NCI-H82 treated with DMSO at 0.1 percent for 48 hours (cell line): ENCODE measurements at regions not wholly inside any gene's neighbourhood (a gene's known extent, or its start where the extent isn't known, plus 50 kb on each side); places are given as distances from the start of the nearest gene placed in this dataset.

Source experiments
- DNase-seq: peaks from one replicate; lab custom pipeline; 2025; ENCODE audit not compliant: unreplicated experiment; lab: John Stamatoyannopoulos, UW

DNA sequence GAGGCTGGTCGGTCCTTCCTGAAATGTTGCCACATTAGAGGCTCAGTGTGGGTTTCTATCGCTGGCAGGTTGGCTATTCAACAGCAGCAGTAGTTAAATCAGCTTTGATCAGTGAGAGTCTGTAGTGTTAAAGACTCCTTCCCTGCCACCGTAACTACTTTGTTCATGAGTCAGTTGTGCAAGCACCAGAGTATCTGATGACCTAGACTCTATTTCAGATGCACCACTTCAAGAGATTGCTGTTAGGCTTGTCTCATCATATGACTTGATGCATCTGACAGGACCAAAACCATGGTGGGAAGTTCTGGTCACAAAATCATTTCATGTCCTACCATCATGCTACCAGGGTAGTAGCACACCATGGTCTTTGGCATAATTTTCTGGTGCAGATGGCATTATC is 482.7 kb upstream of the MPDZ start:
- DNase-seq = no peak

DNA sequence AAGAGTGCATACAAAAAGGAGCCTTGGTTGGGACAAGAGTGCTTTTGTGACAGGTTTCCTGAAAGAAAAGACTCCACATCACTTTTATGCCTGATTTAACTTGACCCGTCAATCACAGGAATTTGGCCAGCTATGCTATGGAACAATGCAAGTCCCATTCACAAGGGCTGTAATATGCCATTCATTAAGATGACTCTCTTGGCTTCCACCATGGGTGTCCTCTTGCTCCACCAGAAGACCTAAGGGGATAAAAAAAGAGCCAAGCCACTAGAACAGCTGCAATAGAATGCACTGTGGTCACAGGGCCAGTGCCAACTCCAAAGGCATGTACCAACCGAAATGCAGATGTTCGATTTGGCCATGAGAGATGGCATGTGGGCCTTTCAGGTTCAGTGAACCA is 480.1 kb upstream of the MPDZ start:
- no peak for DNase-seq

DNA sequence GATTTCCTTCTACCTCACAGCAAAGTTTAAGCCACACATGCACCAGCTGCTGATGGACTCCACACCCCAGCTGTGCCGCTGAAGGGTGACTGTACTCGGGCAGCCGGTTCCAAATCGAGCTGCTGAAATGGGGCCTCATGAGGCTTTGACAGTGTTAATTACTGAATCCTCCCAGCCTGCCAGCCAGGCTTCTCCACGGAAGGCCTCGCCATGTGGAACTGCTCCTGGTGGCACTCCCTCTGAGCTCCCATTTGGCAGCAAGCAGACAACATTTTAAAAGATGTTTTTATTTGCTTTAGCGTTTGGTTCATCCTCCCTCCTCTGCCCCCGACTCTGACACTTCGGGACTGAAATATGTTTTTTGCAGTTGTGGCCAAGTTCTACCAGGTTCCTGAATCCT is 479.4 kb upstream of the MPDZ start:
- no peak for DNase-seq

DNA sequence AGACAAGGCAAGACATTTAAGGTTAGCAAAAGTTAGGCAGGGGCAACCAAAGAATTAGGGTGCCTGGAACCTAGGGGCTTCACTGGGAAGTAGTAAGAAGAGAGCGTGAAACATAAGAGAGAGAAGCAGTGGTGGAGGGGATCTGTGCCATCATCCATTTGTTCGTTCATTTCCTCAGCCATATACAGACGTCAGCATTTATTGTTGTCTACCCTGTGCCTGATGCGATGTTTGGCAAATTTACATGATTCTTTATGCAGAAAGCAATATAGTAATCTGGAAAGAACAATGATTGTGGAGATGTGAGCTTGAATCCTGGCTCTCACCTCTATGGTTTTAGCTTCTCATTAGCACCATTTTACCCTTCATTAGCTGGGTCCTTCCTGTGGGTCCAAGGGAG is 477.5 kb upstream of the MPDZ start:
- no peak for DNase-seq

DNA sequence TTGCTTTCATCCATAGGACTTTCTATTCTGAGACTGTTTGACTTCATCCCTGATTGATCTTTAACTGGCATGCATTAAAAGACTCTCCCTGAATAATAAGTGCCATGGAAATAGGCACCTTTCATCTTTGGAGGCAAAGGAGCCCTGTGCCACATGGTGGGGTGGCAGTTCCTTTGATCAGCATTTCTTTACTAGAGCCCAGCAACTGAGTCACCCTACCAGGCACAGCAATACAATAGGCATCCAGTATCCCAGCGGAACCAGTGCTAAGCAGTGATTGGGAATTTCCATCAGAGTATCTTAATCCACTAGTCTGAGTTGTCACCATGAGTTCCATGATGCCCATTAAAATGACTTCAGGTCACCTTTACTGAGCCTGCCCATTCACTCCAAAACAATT is 476.1 kb upstream of the MPDZ start:
- DNase-seq = no peak

DNA sequence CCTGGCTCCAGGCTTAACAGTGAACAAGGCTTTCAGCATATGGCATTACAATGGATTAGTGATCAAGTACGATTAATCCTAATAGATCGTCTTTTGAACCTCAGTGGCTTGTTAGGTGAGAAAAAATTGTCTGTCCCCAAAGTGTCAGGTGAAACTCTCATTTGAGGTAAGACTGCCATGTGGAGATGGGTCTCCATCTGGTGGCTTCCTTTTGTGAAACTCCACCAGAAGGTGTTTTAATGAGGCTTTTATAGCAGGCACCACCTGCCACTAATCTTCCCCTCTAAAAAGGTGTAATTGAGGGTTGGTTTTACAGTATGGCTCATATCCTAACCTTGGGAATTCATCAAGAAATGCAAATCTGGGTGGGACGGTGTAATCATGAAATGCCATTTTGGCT is 471.1 kb upstream of the MPDZ start:
- peak; percentile 93 for DNase-seq

DNA sequence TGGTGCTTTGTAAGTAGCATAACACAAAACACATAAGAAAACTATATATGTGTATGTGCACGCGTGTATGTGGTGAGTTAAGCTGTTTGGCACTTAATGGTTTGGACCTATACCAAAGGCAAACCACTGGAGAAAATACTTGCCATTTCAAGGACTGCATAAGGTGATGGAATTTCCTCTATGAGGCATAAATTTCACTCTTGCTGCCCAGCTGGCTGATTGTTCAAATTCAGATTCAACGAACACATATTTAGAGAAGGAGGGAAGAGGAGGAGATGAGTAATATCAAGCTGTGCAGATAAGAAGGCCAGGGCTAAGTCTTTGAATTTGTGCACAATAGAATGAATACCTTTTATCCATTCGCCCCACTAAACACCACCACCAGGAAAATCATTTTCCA is 470.6 kb upstream of the MPDZ start:
- no peak for DNase-seq

DNA sequence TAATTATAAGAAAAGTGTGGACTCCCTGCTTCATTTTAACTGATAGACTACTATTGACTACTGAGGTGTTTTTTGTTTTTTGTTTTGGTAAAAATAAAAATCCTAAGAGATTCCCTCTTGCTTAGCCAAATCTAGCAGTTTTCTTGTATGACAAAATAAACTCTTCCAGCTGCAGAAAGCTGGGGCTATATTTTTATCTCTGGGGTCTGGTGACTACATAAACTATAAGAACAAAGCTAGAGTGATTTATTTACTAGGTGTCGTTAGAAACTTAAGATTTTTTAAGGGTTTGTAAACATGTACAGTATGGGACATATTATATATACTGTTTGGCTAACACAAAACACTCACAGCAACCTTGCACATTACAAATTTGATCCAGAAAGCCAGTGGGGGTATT is 467.4 kb upstream of the MPDZ start:
- no peak for DNase-seq

DNA sequence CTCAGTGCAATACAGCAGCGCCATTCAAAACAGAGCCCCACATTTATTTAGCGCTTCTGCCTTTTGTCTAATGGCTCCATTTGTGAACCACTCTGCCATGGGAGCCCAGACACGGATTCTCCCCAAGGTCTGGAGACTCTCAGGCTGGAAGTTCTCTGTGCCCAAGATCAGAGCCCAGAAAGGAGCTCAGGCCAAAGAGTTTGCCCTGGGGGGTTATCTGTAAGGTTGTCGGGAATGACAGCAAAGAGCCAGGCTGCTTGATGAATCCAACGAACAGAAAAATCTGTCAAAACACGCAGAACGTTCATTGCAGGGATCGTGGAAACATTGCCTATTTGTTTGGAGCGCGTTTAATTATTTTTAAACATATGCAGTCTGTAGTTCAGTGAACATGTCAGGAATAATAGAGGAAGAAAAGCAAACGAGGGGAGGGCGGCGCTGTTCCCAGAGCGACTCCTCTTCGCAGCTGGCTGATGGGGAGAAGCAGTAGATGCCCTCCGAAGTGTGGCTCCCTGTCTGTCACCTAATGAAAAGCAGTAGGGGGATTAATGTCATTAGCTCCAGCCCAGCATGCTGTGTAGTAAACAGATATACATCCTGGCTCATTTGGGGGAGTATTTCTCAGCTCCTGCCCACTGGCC is 464.9 kb upstream of the MPDZ start:
- peak; percentile 38 for DNase-seq

DNA sequence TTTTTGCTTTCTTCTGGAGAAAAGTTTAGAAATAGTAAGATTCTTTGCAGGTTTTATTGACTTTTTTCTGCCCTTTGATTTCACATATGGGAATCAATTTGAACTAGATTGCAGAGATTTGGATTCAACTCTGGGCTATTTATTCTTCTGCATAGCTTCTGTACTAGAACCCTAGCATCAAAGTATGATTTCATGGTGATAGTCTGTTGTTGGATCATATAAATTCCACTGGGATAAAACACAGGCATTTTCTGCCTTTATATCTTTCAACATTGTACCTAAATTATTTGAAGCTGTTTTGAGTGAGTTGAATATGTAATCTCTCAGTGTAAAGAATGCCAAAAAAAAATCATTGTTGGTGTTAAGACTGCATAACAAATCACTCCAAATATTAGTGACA is 458.4 kb upstream of the MPDZ start:
- no peak for DNase-seq

DNA sequence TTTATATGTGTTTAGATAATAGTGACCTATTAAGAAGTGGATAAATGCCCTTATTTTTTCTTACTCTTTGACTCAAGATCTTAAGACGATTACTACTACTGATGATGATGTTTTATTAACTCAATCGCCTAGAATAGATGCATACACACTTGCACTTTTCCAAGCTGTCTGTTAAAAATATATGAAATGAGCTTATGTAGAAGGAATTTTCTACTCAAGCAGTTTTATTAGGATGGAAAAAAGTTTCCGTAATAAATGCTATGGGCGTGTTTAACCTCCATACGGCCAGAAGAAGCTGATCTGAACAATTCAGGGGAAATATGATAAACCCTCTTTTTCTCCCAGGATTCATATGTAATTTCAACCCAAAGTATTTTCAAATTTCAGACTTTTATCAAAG is 455.7 kb upstream of the MPDZ start:
- DNase-seq = no peak

DNA sequence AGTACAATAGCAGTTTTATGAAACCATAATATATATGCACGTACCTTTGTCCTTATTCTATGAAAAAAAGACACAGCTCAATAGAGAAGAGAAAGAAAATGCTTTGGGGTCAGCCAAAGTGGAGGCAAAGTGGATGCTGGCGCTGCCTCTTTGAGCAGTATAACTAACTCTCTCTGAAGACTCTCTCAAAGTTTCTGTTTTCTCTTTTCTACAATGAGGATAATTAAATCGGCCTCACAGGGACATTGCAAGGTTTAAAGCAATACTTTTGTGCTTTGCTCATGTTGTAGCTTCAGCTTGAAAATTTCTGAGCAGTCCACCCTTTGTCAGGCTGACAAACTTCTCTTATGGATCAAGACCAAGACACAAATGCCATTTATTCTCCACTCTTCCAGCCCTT is 455.1 kb upstream of the MPDZ start:
- no peak for DNase-seq

DNA sequence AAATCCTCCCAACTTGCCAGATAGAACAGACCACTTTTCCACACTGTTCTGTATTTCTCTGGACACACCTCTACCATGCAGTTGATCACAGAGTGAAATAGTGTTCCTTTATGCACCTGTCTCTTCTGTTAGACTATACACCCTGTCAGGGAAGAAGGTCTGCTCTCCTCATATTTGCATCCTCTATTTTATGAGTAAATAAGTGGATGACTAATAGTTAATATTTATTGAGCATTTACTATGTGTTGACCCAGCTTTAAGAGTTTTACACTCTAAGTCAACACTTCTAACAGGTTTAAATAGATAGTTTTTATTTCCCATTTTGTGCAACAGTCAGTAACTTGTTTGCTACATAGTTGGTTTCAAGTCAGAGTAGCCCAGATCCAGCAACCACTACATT is 452.8 kb upstream of the MPDZ start:
- no peak for DNase-seq

DNA sequence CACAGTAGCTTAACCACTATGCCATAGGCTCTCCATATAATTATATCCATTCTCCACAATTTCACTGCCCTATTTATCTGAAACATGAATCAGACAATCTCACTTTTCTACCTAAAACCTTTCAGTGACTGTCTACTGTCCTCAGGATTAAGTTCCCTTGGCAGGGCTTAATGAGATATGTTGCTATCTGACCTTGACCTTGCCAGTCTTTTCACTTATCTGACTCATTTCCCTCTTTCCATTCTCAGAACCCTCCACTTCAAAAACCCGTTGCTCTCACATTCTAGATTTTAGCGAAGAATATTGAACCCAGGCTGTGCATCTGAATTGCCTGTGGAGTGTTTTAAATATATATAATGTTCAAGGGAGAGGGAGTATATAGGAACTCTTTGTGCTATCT is 452.1 kb upstream of the MPDZ start:
- no peak for DNase-seq

DNA sequence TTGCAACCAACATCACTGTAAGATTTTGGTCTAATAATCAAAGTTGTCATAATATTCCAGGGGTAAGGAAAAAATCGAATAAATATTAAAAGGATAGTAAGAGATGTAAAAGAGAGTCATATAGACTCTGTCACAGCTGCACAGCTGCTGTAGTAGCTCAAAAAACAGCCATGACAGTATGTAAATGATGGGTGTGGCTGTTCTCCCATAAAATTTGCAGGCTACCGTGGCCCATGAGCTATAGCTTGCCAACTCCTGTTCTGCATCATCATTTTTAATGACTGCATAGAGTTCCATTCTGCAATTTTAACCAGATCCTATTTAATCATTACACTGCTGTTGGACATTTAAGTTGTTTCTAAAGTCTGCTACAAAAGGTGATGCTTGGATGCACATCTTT is 450.5 kb upstream of the MPDZ start:
- no peak for DNase-seq

DNA sequence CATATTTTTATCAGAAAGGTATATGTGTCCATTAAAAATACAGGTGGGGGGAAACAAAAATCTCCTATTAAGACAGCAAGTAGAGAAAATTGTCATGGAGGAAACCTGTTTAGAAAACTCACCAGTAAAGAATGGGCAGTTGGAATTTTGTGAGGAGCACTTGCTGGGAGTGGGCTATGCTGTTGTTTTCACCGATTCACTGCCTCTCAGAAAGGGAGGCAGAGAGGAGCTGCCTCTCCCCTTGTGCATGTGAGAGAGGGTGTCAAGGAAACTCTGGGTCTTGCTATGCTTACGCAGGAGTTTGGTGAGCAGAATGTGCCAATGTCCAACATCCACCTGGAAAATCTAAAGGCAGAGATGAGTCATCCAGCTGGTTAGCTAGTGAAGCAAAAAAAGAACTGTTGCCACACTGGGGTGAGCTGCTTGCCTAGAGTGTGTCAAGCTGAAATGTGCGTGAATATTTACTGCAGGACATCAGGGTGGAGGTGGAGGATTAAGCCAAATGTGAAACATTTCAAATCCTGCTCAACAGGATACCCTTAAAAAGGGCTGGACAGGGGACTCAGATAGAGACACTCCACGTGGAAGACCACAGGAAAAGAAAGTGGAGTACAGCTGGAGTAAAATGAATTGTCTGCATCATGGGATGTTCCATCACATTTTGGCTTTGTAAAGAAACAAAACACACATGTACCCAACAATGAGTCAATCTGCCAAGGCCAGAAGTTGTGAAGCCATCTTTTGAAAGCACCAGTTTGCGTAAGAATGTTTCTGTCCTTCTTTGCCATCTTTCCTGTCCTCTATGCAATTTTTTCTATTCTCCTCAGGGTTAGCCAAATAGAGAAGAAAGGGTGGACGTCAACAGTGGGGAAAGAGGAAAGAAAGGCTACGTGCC is 449.7 kb upstream of the MPDZ start:
- DNase-seq = no peak

DNA sequence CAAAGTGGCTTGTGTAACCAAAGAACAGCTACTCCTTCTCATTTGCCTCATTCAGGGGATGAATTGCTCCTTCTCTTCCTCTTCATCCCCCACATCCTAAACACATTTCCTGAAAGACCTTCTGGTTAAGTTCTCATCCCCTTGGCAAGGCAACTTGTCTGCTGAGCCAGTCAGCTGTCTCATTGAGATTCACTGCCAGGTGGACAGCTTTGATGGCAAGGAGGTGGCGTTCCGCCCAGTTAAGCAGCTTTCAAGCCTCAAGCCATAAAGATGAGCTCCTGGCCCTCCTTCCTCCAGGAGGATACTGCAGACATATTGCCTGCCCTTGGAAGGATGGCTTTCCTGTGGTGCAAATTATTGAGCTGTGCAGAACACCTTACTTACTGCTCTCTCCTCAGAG is 448.6 kb upstream of the MPDZ start:
- DNase-seq = no peak

DNA sequence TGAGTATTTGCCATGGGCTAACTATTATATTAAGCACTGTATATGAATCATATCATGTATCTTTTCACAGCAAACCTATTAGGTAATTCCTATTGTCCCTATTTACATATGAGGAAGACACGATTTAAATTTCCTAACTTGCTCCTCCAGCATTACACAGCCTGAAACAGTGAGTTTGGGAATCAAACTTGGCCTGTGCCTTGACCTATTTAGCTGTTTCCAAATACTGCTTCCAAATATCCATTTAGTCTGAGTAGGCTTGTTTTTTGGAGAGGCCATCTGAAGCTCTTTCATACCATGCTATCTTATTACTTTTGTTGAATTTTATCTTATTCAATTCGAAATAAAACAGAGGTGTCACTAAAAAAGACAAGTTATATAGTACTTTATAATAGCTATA is 447.3 kb upstream of the MPDZ start:
- no peak for DNase-seq

DNA sequence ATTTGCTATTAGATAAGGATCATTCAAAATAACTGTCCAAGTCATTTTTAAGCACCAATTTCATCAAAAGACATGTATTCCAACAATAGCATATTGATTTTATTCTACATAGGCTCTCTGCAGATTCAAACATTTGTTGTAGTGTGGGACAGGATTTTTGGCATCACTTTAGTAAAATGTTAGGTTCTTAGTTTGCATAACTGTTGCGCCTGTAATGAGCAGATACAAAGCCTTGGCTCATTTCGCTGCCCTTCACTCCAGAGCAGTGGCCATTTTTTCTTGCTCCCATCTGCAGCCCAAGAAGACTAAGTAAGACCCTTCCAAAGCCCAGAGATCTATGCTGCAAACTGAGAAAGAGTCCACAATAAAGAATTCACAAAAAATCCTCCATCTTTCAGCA is 446.0 kb upstream of the MPDZ start:
- no peak for DNase-seq

DNA sequence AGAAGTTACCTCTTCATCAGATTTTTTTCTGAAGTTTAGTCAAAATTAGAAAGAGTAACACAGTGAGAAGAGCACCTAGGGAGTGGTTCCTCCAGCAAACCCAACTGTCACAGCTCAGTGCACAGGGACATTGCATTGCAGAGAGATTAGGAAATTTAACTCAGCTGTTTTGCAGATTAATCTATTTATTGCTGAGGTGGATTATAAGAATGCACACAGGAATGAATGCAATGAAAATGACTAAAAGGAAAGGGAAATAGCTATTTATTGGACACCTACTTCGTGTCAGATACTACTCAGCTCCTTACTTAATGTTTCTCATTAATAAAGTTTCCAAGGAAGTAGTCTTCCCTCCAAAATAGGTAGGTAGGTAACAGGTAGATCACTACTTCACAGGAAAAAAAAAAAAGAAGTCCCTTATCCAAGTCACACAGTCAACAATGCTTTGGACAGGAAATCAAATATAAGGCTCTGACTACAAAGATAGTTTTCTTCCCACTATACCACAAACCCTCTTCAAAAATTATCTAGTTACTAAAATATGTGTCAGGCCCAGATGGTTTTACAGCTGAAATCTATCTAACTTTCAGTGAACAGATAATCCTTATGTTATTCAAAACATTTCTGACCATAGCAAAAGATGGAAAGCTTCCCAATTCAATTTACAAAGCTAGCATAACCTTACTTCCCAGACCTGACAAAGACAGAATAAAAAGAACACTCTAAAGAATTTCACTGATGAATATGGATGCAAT is 442.2 kb upstream of the MPDZ start:
- DNase-seq = no peak

DNA sequence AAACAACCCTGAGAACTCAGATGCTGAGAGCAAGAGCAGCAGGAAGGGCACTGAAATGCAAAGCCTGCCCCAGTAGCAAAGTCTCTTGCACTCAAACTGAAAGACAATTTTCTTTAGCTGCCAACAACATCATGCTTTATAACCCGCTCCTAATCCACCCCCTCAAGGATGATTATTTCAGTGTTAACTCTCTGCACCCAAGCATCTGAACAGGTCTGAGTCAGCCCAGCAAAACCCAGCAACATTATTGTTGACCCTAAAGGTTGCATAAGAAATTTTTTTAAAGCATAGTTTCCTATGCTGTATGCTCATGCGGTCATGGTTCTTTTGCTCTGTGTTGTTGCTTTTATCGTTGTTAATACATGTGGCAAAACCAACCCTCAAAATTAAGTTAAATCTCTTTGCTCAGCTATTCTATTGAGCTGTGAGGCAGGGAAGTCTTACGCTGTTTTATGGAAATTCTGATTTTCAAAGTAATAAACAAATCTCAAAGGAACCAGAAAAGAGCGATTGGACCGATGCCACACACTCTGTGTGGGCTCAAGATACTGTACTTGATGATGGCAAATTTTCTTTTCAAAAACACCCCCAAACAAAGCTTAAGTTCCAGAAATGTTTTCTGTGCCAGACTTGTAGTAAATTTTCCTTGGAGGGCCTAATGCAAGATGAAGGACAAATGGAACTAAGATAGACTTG is 440.6 kb upstream of the MPDZ start:
- DNase-seq = no peak

DNA sequence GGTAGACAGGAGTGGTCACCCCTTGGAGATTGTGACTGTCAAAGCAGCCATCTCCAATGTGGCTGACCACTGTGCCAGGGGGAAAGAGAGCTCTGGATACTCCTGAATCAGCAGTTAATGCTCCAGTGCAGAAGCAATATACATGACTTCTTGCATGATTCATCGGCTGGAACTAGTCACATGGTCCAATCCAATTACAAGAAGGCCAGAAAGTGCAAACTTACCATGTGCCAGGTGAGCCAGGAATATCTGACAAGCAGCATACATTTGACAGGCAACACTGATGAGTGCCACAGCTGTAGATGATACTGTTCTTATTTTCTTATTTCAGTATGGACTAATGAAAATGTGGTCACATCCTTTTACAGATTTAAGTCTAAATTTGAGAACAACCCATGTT is 440.0 kb upstream of the MPDZ start:
- no peak for DNase-seq
